GM10248 (cell line): ENCODE measurements at regions not wholly inside any gene's neighbourhood (a gene's known extent, or its start where the extent isn't known, plus 50 kb on each side); places are given as distances from the start of the nearest gene placed in this dataset.
"Not testable (repeated sequence)": the region's sequence is repeated elsewhere in the genome, so short reads cannot be mapped to it uniquely, and the experiment has no call there.

Source experiments
- CTCF ChIA-PET: fragments of 300-600 bp; sonication (Branson Sonifier 250); formaldehyde crosslinking; extraction: SDS; loops from one replicate; lab custom pipeline; 2021; ENCODE audit warnings: antibody characterized with exemption; lab: Yijun Ruan, JAX
- POLR2A ChIA-PET: fragments of 350-650 bp; sonication (Branson Sonifier 250); formaldehyde crosslinking; extraction: SDS; loops from one replicate; lab custom pipeline; 2020; ENCODE audit warnings: antibody characterized with exemption; lab: Yijun Ruan, JAX
- DNase-seq: peaks from one replicate; pipeline ENCODE4 v3.0.0; 2012; ENCODE audit errors: extremely low spot score
- TF ChIP-seq, protein P1 (sequence below): IDR thresholded peaks from 2 replicates; pipeline ENCODE4 v1.5.1; 2012; ENCODE audit warnings: mild to moderate bottlenecking, low read depth; ENCODE audit errors: extremely low read depth, missing control alignments, control extremely low read depth

DNA sequence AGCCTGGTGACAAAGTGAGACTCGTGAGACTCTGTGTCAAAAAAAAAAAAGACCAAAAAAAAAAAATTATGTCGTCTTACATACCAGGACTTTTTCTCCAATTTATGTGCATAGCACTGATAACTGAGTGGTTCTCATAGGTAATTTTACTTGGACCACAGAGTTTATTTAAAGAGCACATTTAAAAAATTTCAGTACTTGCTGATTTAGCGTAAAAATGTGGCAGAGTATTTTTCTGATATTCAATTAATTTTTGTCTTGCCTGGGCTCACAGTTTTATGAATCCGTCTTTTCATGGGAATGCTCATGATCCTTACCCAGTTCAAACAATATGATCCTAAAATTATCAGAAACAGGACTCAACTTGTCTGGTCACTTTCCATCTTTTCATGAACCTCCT, 151.0 kb upstream of the ZNF92 start:
- TF ChIP-seq, protein P1, sequence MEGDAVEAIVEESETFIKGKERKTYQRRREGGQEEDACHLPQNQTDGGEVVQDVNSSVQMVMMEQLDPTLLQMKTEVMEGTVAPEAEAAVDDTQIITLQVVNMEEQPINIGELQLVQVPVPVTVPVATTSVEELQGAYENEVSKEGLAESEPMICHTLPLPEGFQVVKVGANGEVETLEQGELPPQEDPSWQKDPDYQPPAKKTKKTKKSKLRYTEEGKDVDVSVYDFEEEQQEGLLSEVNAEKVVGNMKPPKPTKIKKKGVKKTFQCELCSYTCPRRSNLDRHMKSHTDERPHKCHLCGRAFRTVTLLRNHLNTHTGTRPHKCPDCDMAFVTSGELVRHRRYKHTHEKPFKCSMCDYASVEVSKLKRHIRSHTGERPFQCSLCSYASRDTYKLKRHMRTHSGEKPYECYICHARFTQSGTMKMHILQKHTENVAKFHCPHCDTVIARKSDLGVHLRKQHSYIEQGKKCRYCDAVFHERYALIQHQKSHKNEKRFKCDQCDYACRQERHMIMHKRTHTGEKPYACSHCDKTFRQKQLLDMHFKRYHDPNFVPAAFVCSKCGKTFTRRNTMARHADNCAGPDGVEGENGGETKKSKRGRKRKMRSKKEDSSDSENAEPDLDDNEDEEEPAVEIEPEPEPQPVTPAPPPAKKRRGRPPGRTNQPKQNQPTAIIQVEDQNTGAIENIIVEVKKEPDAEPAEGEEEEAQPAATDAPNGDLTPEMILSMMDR, result no peak
- DNase-seq, result no peak
- CTCF ChIA-PET, result no interaction called here
- POLR2A ChIA-PET, result no interaction called here

DNA sequence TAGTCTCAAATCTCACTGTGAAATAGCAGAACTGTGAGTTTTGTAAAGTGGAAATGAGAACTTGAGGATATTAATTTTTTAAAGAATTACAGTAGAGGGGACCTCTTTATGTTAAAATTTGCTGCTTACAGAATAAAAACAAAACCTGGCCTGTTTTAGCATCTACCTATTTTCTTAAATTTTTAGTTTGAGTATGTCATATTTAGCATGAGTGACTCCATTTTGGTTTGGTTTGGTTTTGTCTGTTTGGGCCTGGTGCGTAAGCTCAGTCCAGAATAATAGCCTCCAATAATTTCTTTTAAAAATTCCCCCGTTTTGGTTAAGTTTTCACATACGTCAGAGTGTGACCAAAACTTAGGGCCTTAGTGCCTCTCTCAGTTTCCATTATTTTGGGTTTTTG, 152.0 kb upstream of the ZNF92 start:
- TF ChIP-seq, protein P1, result no peak
- ChIA-PET POLR2A (no interaction called here), CTCF (no interaction called here)
- no peak for DNase-seq

DNA sequence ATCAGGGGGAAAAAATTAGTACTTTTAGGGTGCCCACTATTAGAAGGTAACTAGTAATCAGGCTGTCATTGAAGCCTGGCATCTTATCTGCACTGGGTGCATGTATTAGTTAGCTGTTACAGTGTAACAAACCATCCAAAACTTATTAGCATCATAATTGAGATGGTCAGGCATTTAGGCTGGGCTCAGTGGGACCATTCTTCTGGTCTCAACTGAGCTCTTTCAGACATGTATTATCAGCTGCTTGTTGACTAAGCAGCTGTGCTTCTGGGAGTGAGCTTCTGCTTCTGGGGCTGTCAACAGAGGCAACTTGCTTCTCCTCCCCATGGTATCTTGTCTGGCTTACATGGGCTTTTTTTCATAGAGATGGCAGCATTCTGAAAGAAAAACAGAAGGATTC, 154.0 kb upstream of the ZNF92 start:
- CTCF ChIA-PET, result interaction anchor here (1.1 to 1.8 kb wide), 2 partner anchors 13 to 89 kb away, joined by 4 to 5 read pairs; no protein-coding TSS in a partner anchor
- DNase-seq, result no peak
- TF ChIP-seq, protein P1, result no peak
- POLR2A ChIA-PET, result no interaction called here

DNA sequence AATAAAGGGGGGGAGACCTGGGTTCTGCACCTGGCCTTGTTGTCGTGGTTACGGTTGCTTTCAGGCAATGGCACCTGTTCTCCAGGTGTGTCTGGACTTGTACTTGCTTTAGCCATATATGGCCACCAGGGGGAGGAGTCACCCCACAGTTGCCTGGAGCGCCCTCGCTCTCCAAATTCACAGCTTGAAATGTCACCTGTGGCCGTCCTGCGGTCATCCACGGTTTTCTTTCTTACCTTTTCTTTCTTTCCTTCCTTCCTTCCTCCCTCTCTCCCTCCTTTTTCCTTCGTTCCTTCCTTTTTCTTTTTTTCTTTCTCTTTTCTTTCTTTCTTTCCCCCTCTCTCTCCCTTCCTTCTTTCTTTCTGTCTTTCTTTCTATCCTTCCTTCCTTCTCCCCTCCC, 157.2 kb upstream of the ZNF92 start:
- ChIA-PET POLR2A (no interaction called here), CTCF (interaction anchor here (0.7 to 2.2 kb wide), 6 partner anchors 16 to 268 kb away, joined by 3 to 13 read pairs (median 4); no protein-coding TSS in a partner anchor)
- TF ChIP-seq, protein P1, result peak; percentile 70
- peak; percentile 32 for DNase-seq

DNA sequence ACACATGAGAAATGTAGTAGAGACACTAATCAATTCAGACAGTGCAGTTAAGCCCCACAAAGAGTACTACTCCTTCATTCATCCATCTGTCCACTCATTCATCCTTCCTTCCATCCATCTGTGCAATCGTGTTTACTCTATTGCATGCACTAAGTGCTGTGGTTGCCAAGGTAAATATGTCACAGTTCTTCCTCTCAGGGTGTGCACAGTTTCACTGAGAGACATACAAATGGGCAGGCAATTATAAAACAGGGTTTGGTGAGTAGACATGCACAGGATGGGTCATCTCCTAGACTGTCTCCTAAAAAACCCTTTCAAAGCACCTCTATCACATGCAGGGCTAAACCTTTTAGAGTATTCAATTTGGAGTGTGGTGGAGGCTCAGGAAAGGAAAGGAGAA, 160.4 kb upstream of the ZNF92 start:
- POLR2A ChIA-PET, CTCF ChIA-PET, DNase-seq: not testable (repeated sequence)

DNA sequence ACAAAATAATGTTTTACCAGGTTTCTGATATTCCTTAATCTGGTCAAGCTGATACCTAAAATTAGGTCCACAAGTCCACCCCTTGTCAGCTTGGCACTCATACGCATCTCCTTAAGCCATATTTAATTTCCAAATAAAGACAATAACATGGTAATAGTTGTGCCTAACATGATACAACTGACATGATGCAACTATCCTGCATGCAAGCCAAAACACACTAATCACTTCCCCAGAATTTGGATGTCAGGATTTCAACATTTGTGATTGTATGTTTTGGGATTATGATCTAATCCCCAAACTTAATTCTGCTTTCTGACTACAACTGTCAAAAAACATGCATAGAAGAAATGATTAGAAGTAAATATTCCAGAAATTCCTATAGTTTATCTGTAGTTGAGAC, 174.4 kb upstream of the ZNF92 start:
- DNase-seq, POLR2A ChIA-PET, CTCF ChIA-PET: not testable (repeated sequence)

DNA sequence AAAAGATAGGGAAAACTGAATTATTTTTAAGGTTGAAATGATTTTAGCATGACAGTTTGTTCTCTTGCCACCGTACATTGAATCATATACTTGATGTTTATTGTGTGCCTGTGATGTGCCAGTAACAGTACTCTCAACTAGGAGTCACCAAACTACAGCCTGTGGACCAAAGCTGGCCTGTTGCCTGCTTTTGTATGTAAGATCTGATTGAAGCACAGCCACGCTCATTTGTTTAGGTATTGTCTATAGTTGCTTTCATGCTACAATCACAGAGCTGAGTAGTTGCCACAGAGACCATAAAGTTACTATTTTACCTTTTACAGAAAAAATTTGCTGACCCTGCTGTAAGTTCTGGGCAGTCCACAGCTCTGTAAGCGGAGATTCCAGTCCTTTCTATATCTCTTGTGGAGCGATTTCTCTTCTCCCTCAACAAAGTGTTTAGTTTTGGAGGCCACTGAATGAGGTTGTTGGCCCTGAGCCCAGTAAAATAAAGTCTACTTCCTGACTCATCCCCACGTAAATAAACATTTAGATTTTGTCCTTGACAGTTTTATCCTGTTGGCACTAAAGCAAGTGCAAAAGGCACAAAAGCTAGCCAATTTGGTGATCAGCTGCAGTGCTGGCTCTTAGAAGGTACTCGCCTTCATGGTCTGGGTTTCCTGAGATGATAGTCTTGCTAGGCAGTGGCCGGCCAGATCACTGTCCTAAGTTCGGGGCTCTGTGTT, 180.2 kb upstream of the ZNF92 start:
- POLR2A ChIA-PET, DNase-seq, CTCF ChIA-PET: not testable (repeated sequence)

DNA sequence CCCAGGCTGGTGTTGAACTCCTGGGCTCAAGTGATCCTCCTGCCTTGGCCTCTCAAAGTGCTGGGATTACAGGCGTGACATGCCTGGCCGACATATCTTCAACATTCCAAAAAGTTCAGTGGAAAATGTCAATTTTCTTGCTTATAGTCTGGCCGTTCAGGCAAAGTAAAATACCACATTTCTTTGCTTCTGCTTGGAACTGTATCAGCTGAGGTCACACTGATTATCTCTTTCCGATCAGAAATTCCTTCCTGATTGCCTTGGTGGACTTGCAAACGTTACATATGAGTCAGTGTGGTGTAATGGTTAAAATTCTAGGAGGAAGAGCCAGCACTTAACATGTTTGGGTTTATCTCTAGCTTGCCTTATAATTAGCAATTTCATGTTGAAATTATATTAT, 170.6 kb upstream of the ERV3-1 start:
- CTCF ChIA-PET, DNase-seq, POLR2A ChIA-PET: not testable (repeated sequence)

DNA sequence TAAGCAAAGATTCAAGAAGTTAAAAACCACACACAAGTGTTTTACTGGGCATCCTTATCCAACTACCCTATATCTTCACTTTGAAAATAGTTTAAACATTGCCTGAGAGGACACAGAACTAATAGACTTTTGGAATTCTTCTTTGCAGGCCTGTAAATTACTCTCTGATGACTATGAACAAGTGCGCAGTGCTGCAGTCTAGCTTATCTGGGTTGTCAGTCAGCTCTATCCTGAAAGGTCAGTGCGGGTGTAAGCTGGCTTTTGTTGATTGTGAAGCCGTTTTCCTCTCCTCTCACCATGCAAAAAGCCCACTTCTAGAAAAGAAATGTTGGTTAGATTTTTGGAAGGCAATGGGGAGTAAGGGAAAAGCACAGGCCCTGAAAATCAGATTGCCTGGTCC, 143.6 kb upstream of the ERV3-1 start:
- POLR2A ChIA-PET, DNase-seq, CTCF ChIA-PET: not testable (repeated sequence)

DNA sequence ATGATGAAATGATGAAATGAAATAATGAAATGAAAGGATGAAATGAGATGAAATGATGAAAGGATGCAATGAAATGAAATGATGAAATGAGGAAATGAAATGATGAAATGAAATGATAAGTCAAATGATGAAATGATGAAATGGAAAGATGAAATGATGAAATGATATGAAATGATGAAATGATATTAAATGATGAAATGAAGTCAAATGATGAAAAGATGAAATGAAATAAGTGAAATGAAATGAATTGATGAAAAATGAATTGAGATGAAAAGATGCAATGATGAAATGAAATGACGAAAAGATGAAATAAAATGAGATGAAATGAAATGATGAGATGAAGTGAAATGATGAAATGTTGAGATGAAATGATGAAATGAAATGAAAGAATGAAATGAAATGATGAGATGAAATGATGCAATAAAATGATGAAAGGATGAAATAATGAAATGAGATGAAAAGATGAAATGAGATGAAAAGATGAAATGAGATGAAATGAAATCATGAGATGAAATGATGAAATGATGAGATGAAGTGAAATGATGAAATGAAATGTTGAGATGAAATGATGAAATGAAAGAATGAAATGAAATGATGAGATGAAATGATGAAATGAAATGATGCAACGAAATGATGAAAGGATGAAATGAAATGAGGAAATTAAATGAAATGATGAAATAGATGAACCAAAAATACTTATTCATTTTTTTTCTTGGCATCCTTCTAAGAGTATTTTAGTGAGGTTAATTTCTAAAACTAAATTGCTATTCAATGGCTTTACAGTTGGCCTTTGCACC, 139.8 kb upstream of the ERV3-1 start:
- DNase-seq, POLR2A ChIA-PET, CTCF ChIA-PET: not testable (repeated sequence)

DNA sequence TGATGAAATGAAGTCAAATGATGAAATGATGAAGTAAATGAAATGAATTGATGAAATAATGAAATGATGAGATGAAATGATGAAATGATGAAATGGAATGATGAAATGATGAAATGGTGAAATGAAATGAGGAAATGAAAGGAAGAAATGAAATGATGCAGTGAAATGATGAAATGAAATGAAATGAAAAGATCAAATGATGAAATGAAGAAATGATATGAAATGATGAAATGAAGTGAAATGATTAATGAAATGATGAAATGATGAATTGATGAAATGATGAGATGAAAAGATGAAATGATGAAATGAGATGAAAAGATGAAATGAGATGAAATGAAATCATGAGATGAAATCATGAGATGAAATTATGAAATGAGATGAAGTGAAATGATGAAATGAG, 139.2 kb upstream of the ERV3-1 start:
- not testable (repeated sequence) for DNase-seq

DNA sequence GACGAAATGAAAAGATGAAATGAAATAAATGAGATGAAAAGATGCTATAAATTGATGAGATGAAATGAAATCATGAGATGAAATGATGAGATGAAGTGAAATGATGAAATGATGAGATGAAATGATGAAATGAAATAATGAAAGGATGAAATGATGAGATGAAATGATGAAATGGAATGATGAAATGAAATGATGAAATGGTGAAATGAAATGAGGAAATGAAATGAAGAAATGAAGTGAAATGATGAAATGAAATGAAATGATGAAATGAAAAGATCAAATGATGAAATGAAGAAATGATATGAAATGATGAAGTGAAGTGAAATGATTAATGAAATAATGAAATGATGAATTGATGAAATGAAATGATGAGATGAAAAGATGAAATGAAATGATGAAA, 138.5 kb upstream of the ERV3-1 start:
- POLR2A ChIA-PET, DNase-seq, CTCF ChIA-PET: not testable (repeated sequence)

More for the DNA sequence above, 139.2 kb upstream of the ERV3-1 start:
- POLR2A ChIA-PET, CTCF ChIA-PET: not testable (repeated sequence)

DNA sequence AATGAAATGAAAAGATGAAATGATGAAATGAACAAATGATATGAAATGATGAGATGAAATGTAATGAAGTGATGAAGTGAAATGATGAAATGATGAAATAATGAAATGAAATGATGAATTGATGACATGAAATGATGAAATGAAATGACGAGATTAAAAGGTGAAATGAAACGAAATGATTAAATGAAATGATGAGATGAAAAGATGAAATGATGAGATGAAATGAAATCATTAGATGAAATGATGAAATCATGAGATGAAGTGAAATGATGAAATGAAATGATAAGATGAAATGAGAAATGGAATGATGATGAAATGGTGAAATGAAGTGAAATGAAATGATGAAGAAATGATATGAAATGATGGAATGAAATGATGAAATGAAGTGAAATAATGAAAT, 138.1 kb upstream of the ERV3-1 start:
- CTCF ChIA-PET, POLR2A ChIA-PET, DNase-seq: not testable (repeated sequence)
